Smooth muscle cell (in vitro differentiated cells): ENCODE measurements at regions not wholly inside any gene's neighbourhood (a gene's known extent, or its start where the extent isn't known, plus 50 kb on each side); places are given as distances from the start of the nearest gene placed in this dataset.
A peak's percentile ranks its signal among the peaks of the same experiment; 100 is the strongest.

Experiments
- DNase-seq: peaks from one replicate; lab custom pipeline; 2025; ENCODE audit not compliant: unreplicated experiment; lab: John Stamatoyannopoulos, UW
- H2AFZ ChIP-seq: fragments of 200-600 bp; sonication (generic); 2 replicates; pipeline ENCODE4 v1.6.0; 2016; ENCODE audit warnings: antibody characterized with exemption, low read depth, mild to moderate bottlenecking
- H3F3A ChIP-seq: fragments of 200-600 bp; sonication (generic); 2 replicates; pipeline ENCODE4 v1.6.0; 2017; ENCODE audit warnings: antibody characterized with exemption, low read depth
- H3K27ac ChIP-seq: fragments of 200-600 bp; sonication (generic); 2 replicates; pipeline ENCODE4 v1.5.1; 2016; ENCODE audit warnings: low read depth, mild to moderate bottlenecking
- H3K27me3 ChIP-seq: fragments of 200-600 bp; sonication (generic); 2 replicates; pipeline ENCODE4 v1.6.1; 2016; ENCODE audit warnings: low read depth, mild to moderate bottlenecking
- H3K36me3 ChIP-seq: fragments of 200-600 bp; sonication (generic); 2 replicates; pipeline ENCODE4 v1.5.1; 2016; ENCODE audit warnings: low read depth
- H3K4me1 ChIP-seq: fragments of 200-600 bp; sonication (generic); 2 replicates; pipeline ENCODE4 v1.5.1; 2016; ENCODE audit warnings: low read depth
- H3K4me2 ChIP-seq: fragments of 200-600 bp; sonication (generic); 2 replicates; pipeline ENCODE4 v1.6.0; 2016; ENCODE audit warnings: mild to moderate bottlenecking
- H3K4me3 ChIP-seq: fragments of 200-600 bp; sonication (generic); 2 replicates; pipeline ENCODE4 v1.5.1; 2016; ENCODE audit warnings: mild to moderate bottlenecking
- H3K79me2 ChIP-seq: fragments of 200-600 bp; sonication (generic); 2 replicates; pipeline ENCODE4 v1.6.0; 2016; ENCODE audit warnings: low read depth, mild to moderate bottlenecking
- H3K9ac ChIP-seq: fragments of 200-600 bp; sonication (generic); 2 replicates; pipeline ENCODE4 v1.6.0; 2016; ENCODE audit warnings: low read depth
- H3K9me3 ChIP-seq: fragments of 200-600 bp; sonication (generic); replicated peaks from 2 replicates; pipeline ENCODE4 v1.5.1; 2016; ENCODE audit warnings: low read depth
- H4K20me1 ChIP-seq: fragments of 200-600 bp; sonication (generic); 2 replicates; pipeline ENCODE4 v1.6.0; 2016; ENCODE audit warnings: low read depth
- CTCF ChIP-seq: fragments of 200-600 bp; sonication (generic); IDR thresholded peaks from 2 replicates; pipeline ENCODE4 v1.5.1; 2017; ENCODE audit warnings: borderline replicate concordance, mild to moderate bottlenecking, antibody characterized with exemption; ENCODE audit not compliant: insufficient read depth, poor library complexity, severe bottlenecking
- WGBS: methylation state at CpG from one replicate; pipeline ENCODE4 v1.1.7; 2016; ENCODE audit warnings: low lambda C conversion rate; 5-methylcytosine and 5-hydroxymethylcytosine counted together

GRCh38 chr14:32006263-32007110 lies 70.6 kb upstream of the ARHGAP5 start:
- H3K36me3 ChIP-seq, result no peaks in the 10 kb centered on the region
- peak overlapping the region; percentile 45 for H3K4me2 ChIP-seq
- H3K27ac ChIP-seq, result peak overlapping the region; percentile 87
- H3F3A ChIP-seq, result peaks cover 28% of the 10 kb centered on the region
- no peaks in the 10 kb centered on the region for H3K27me3 ChIP-seq
- H2AFZ ChIP-seq, result no peak overlapping the region
- peaks cover 11% of the 10 kb centered on the region for H3K4me1 ChIP-seq
- TF ChIP-seq CTCF, result no peak
- peak overlapping the region; percentile 51 for H3K9ac ChIP-seq
- no peaks in the 10 kb centered on the region for H3K9me3 ChIP-seq
- no peak overlapping the region for H3K4me3 ChIP-seq
- H3K79me2 ChIP-seq, result no peaks in the 10 kb centered on the region
- no peaks in the 10 kb centered on the region for H4K20me1 ChIP-seq
- WGBS, result 26% methylated on average over 14 of the region's 14 CpGs
- DNase-seq, result no peak

- Histone ChIP-seq H3K27ac (peak overlapping the region; percentile 87), H3K4me1 (peaks cover 11% of the 10 kb centered on the region), H3K9me3 (no peaks in the 10 kb centered on the region), H3F3A (peaks cover 28% of the 10 kb centered on the region), H3K36me3 (no peaks in the 10 kb centered on the region), H3K4me2 (peak overlapping the region; percentile 45), H2AFZ (peak overlapping the region; percentile 50), H3K4me3 (no peak overlapping the region), H3K27me3 (no peaks in the 10 kb centered on the region), H3K9ac (peak overlapping the region; percentile 51), H4K20me1 (no peaks in the 10 kb centered on the region), H3K79me2 (no peaks in the 10 kb centered on the region)
- no peak for DNase-seq
- 48% methylated on average over 2 of the region's 2 CpGs for WGBS
- no peak for TF ChIP-seq CTCF
These were observed 69.2 kb upstream of the ARHGAP5 start for GRCh38 chr14:32007755-32008362.

- no peak for TF ChIP-seq CTCF
- Histone ChIP-seq H3K36me3 (no peaks in the 10 kb centered on the region), H3K27me3 (no peaks in the 10 kb centered on the region), H2AFZ (no peak overlapping the region), H3K79me2 (no peaks in the 10 kb centered on the region), H3K4me1 (peaks cover 12% of the 10 kb centered on the region), H3K4me3 (no peak overlapping the region), H3F3A (peaks cover 28% of the 10 kb centered on the region), H3K9ac (no peak overlapping the region), H3K9me3 (no peaks in the 10 kb centered on the region), H3K4me2 (no peak overlapping the region), H3K27ac (peak overlapping the region; percentile 87), H4K20me1 (no peaks in the 10 kb centered on the region)
- 54% methylated on average over 1 of the region's 1 CpG for WGBS
- no peak for DNase-seq
These were observed 68.4 kb upstream of the ARHGAP5 start for GRCh38 chr14:32008602-32009193.
